Mesendoderm (in vitro differentiated cells): ENCODE measurements at regions not wholly inside any gene's neighbourhood (a gene's known extent, or its start where the extent isn't known, plus 50 kb on each side); places are given as distances from the start of the nearest gene placed in this dataset.

Source experiments
- DNase-seq: peaks from one replicate; pipeline ENCODE4 v3.0.0; 2013
- H2AK5ac ChIP-seq: 2 replicates; pipeline ENCODE4 v1.6.1; 2013; ENCODE audit warnings: low read length, inconsistent platforms
- H2BK120ac ChIP-seq: 2 replicates; pipeline ENCODE4 v1.6.1; 2013; ENCODE audit warnings: low read depth, mild to moderate bottlenecking, low read length, moderate library complexity, mixed read lengths
- H2BK15ac ChIP-seq: replicated peaks from 2 replicates; pipeline ENCODE4 v1.6.1; 2013; ENCODE audit warnings: low read depth, mild to moderate bottlenecking, moderate library complexity
- H2BK5ac ChIP-seq: 2 replicates; pipeline ENCODE4 v1.6.1; 2013; ENCODE audit warnings: low read length, inconsistent platforms
- H3K18ac ChIP-seq: 2 replicates; pipeline ENCODE4 v1.6.1; 2013; ENCODE audit warnings: mild to moderate bottlenecking, low read length, mixed read lengths
- H3K23ac ChIP-seq: one replicate; pipeline ENCODE4 v1.6.1; 2013; ENCODE audit warnings: low read length
- H3K27ac ChIP-seq: 2 replicates; pipeline ENCODE4 v1.5.1; 2013; ENCODE audit warnings: low read depth, mild to moderate bottlenecking, inconsistent platforms, low read length, moderate library complexity
- H3K27me3 ChIP-seq: 2 replicates; pipeline ENCODE4 v1.6.1; 2013; ENCODE audit warnings: low read length, control low read depth, mild to moderate bottlenecking, inconsistent platforms; ENCODE audit not compliant: insufficient read depth, poor library complexity
- H3K36me3 ChIP-seq: 2 replicates; pipeline ENCODE4 v1.6.1; 2013; ENCODE audit warnings: low read length, inconsistent platforms; ENCODE audit not compliant: control insufficient read depth, insufficient read depth
- H3K4ac ChIP-seq: one replicate; pipeline ENCODE4 v1.6.1; 2013; ENCODE audit warnings: low read depth, mild to moderate bottlenecking, low read length, moderate library complexity
- H3K4me1 ChIP-seq: 2 replicates; pipeline ENCODE4 v1.6.1; 2013; ENCODE audit warnings: low read depth, low read length, inconsistent platforms; ENCODE audit not compliant: control insufficient read depth
- H3K4me2 ChIP-seq: 2 replicates; pipeline ENCODE4 v1.6.1; 2013; ENCODE audit warnings: low read length
- H3K4me3 ChIP-seq: 2 replicates; pipeline ENCODE4 v1.5.1; 2013; ENCODE audit warnings: mild to moderate bottlenecking, low read length
- H3K56ac ChIP-seq: one replicate; pipeline ENCODE4 v1.6.1; 2013; ENCODE audit warnings: low read length
- H3K79me1 ChIP-seq: 2 replicates; pipeline ENCODE4 v1.6.1; 2013; ENCODE audit warnings: low read length, inconsistent platforms
- H3K79me2 ChIP-seq: 2 replicates; pipeline ENCODE4 v1.6.1; 2013; ENCODE audit warnings: mild to moderate bottlenecking, low read length; ENCODE audit not compliant: control insufficient read depth, insufficient read depth
- H3K9ac ChIP-seq: 2 replicates; pipeline ENCODE4 v1.6.1; 2013; ENCODE audit warnings: low read length, inconsistent platforms
- H4K5ac ChIP-seq: one replicate; pipeline ENCODE4 v1.6.1; 2013; ENCODE audit warnings: low read length
- H4K8ac ChIP-seq: one replicate; pipeline ENCODE4 v1.6.1; 2013; ENCODE audit warnings: low read depth, mild to moderate bottlenecking, control low read depth, low read length, moderate library complexity
- WGBS: extraction: QIAGEN DNeasy Blood & Tissue Kit; methylation state at CpG from one replicate; pipeline ENCODE4 v1.1.7; 2013; ENCODE audit warnings: low lambda C conversion rate, missing lambda C conversion rate; ENCODE audit not compliant: insufficient coverage; ENCODE audit errors: extremely low coverage; 5-methylcytosine and 5-hydroxymethylcytosine counted together

DNA sequence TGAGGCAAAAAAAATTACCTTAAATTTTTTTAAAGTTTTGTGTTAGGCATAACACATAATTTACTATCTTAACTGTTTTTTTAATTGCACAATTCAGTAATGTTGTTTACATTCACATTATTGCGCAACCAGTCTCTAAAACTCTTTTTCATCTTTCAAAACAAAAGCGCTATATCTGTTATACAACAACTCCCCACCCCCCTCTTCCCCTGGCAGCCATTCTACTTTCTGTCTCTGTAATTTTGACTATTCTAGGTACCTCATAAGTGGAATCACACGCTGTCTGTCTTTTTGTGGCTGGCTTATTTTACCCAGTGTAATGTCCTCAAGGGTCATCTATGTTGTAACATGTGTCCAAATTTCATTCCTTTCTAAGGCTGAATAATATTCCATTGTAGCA lies 241.5 kb upstream of the DMRT1 start:
- H4K5ac ChIP-seq = no peak overlapping the region
- WGBS = 100% methylated on average over 1 of the region's 3 CpGs
- no peak overlapping the region for H3K18ac ChIP-seq
- H3K9ac ChIP-seq = no peak overlapping the region
- H4K8ac ChIP-seq = no peak overlapping the region
- no peaks in the 10 kb centered on the region for H3K36me3 ChIP-seq
- no peak overlapping the region for H3K4ac ChIP-seq
- no peak overlapping the region for H3K23ac ChIP-seq
- no peaks in the 10 kb centered on the region for H3K79me1 ChIP-seq
- H3K4me2 ChIP-seq = no peak overlapping the region
- no peaks in the 10 kb centered on the region for H3K27me3 ChIP-seq
- H3K27ac ChIP-seq = no peak overlapping the region
- no peaks in the 10 kb centered on the region for H3K4me1 ChIP-seq
- no peak overlapping the region for H2BK5ac ChIP-seq
- H2AK5ac ChIP-seq = no peak overlapping the region
- DNase-seq = no peak
- H3K4me3 ChIP-seq = no peak overlapping the region
- no peak overlapping the region for H2BK15ac ChIP-seq
- H2BK120ac ChIP-seq = no peak overlapping the region
- no peak overlapping the region for H3K56ac ChIP-seq
- H3K79me2 ChIP-seq = no peaks in the 10 kb centered on the region

DNA sequence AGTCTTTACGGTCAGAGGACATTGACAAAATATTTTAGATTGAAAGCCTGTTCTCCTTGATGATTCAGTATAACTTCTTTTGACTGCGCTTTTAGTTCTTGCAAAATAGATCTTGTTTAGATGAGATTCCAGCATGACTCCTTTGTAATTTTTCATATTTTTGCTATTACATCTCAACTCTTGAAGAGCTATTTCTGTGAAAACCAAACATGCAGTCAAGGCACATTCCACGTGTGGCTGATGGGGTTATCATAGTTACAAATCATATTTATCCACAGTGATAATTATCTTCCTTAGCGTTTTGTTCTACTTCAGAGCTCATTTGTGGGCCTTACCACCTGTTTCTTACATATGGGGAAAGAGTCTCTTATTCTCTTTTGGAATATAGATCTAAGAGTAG lies 238.8 kb upstream of the DMRT1 start:
- Histone ChIP-seq H3K36me3 (no peaks in the 10 kb centered on the region), H3K79me1 (no peaks in the 10 kb centered on the region), H3K79me2 (no peaks in the 10 kb centered on the region), H3K4me2 (no peak overlapping the region), H3K4me1 (no peaks in the 10 kb centered on the region), H2BK5ac (no peak overlapping the region), H3K23ac (no peak overlapping the region), H3K27me3 (no peaks in the 10 kb centered on the region), H2BK120ac (no peak overlapping the region), H4K8ac (no peak overlapping the region), H3K18ac (no peak overlapping the region), H2AK5ac (no peak overlapping the region), H2BK15ac (no peak overlapping the region), H3K27ac (no peak overlapping the region), H3K4ac (no peak overlapping the region), H3K4me3 (no peak overlapping the region), H3K9ac (no peak overlapping the region), H3K56ac (no peak overlapping the region), H4K5ac (no peak overlapping the region)
- no CpG with 5 or more reads among the region's 4 CpGs for WGBS
- no peak for DNase-seq

DNA sequence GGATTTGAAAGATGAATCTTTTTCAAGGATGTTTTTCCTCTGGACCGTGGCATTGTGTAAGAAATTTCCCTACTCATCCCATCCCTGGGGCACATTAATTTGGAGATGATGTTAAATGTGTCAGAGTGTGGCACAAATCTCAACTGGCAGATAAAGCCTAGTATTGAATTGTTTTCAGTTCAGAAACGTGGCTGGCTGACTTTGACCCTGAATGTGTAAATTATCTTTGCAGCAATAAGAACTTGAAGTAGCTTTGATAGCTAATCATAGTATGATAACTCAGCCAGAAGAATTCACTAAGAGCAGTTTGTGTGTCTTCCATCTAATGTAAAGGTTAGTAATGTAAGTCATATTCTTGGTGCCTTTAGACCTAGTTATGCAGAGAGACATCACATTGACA lies 238.4 kb upstream of the DMRT1 start:
- no peaks in the 10 kb centered on the region for H3K4me1 ChIP-seq
- no peak overlapping the region for H3K27ac ChIP-seq
- no peak overlapping the region for H3K18ac ChIP-seq
- no peak overlapping the region for H2BK120ac ChIP-seq
- no peak overlapping the region for H3K4me3 ChIP-seq
- H3K79me2 ChIP-seq = no peaks in the 10 kb centered on the region
- H3K56ac ChIP-seq = no peak overlapping the region
- H3K9ac ChIP-seq = no peak overlapping the region
- H4K8ac ChIP-seq = no peak overlapping the region
- H3K36me3 ChIP-seq = no peaks in the 10 kb centered on the region
- no peak overlapping the region for H3K4ac ChIP-seq
- H2BK5ac ChIP-seq = no peak overlapping the region
- no peak overlapping the region for H4K5ac ChIP-seq
- WGBS = no CpG with 5 or more reads among the region's 2 CpGs
- H3K23ac ChIP-seq = no peak overlapping the region
- no peak overlapping the region for H3K4me2 ChIP-seq
- H2AK5ac ChIP-seq = no peak overlapping the region
- H3K79me1 ChIP-seq = no peaks in the 10 kb centered on the region
- no peak overlapping the region for H2BK15ac ChIP-seq
- no peak for DNase-seq
- no peaks in the 10 kb centered on the region for H3K27me3 ChIP-seq

DNA sequence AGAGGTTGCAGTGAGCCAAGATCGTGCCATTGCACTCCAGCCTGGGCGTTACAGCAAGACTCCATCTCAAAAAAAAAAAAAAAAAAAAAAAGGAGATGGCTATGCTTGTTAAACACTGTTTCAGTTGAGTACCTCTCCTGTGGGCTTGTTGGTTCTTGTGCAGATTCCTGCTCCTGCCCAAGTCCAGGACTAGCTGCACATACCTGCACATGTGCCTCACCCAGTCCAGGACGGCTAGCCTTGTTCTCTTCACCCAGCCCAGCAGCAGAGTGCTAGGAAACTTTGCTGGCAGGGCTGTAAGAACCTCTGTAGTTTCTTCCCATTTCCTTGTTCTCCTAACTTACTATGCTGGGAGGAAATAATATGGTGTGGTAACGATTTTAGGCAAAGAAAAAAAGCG lies 234.1 kb upstream of the DMRT1 start:
- no peaks in the 10 kb centered on the region for H3K79me1 ChIP-seq
- H2BK5ac ChIP-seq = no peak overlapping the region
- H4K8ac ChIP-seq = no peak overlapping the region
- no peak overlapping the region for H2BK15ac ChIP-seq
- no peak overlapping the region for H3K4me2 ChIP-seq
- no peak overlapping the region for H2BK120ac ChIP-seq
- no peak overlapping the region for H2AK5ac ChIP-seq
- H3K18ac ChIP-seq = no peak overlapping the region
- H3K4ac ChIP-seq = no peak overlapping the region
- H3K4me3 ChIP-seq = no peak overlapping the region
- H3K9ac ChIP-seq = no peak overlapping the region
- no peaks in the 10 kb centered on the region for H3K79me2 ChIP-seq
- no peak overlapping the region for H3K23ac ChIP-seq
- no peak for DNase-seq
- H3K27me3 ChIP-seq = no peaks in the 10 kb centered on the region
- no peak overlapping the region for H4K5ac ChIP-seq
- no peak overlapping the region for H3K56ac ChIP-seq
- no peaks in the 10 kb centered on the region for H3K4me1 ChIP-seq
- H3K27ac ChIP-seq = no peak overlapping the region
- H3K36me3 ChIP-seq = no peaks in the 10 kb centered on the region
- no CpG with 5 or more reads among the region's 5 CpGs for WGBS

DNA sequence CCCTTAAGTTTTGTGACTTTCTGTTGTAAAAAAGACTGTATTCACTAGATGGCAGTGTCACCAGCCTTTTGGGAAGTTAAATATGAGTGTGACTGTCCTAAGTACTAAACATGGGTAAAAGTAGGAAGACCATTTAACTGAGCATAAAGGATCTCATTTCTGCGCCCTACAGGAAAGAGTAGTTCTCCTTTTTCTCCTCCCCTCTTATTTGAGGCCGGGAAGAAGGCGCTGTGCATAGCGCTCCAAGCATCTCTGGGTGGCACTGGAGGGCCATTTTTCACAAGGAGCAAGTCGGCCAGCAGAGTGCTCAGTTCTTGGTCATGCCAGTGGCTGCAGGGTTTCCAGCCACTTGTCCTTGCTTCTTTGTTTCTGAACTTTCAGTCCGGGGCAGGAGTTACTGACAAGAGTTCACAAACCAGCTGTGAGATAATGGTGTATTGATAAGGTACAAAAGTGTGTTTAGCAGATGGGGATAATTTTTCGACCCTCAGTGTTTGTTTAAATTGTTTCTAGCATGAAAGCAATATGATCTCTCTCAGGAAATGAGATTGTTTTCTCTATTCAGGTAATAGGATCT lies 227.6 kb upstream of the DMRT1 start:
- peak; percentile 95 for DNase-seq
- no peak overlapping the region for H2BK120ac ChIP-seq
- no peak overlapping the region for H3K4me3 ChIP-seq
- H3K18ac ChIP-seq = no peak overlapping the region
- no peak overlapping the region for H4K8ac ChIP-seq
- H3K56ac ChIP-seq = no peak overlapping the region
- H3K79me2 ChIP-seq = no peaks in the 10 kb centered on the region
- no peak overlapping the region for H3K9ac ChIP-seq
- H2BK5ac ChIP-seq = no peak overlapping the region
- H3K4ac ChIP-seq = no peak overlapping the region
- H2AK5ac ChIP-seq = no peak overlapping the region
- H3K27ac ChIP-seq = no peak overlapping the region
- no peak overlapping the region for H3K23ac ChIP-seq
- no peak overlapping the region for H2BK15ac ChIP-seq
- peaks cover 2% of the 10 kb centered on the region for H3K4me1 ChIP-seq
- no peaks in the 10 kb centered on the region for H3K27me3 ChIP-seq
- WGBS = no CpG with 5 or more reads among the region's 7 CpGs
- H3K4me2 ChIP-seq = no peak overlapping the region
- no peaks in the 10 kb centered on the region for H3K79me1 ChIP-seq
- no peaks in the 10 kb centered on the region for H3K36me3 ChIP-seq
- no peak overlapping the region for H4K5ac ChIP-seq

DNA sequence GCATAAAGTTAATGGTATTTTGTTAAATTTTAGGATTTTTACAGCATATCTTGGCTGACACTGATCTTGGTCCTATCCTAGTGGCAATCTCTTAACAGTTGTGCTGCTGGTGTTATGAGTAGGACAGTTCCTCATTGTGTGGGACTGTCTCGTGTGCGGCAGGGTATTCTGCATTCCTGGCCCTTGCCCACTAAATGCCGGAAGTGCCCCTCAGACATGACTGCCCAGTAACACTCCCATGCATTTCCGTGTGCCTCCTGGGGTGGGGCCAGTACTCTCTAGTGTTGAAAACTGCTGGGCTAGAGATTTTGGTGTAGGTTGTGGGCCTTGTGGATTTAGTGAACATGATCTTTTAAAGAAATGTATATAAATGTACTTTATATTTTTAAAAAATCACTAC lies 227.1 kb upstream of the DMRT1 start:
- no peak for DNase-seq
- H3K27ac ChIP-seq = no peak overlapping the region

More for the DNA sequence above, 227.1 kb upstream of the DMRT1 start:
- no peak overlapping the region for H4K8ac ChIP-seq
- no peak overlapping the region for H4K5ac ChIP-seq
- H3K79me1 ChIP-seq = no peaks in the 10 kb centered on the region
- H2AK5ac ChIP-seq = no peak overlapping the region
- H3K36me3 ChIP-seq = no peaks in the 10 kb centered on the region
- H3K23ac ChIP-seq = no peak overlapping the region
- H3K27me3 ChIP-seq = no peaks in the 10 kb centered on the region
- H2BK120ac ChIP-seq = no peak overlapping the region
- no peak overlapping the region for H3K4me3 ChIP-seq
- no peaks in the 10 kb centered on the region for H3K79me2 ChIP-seq
- H3K4ac ChIP-seq = no peak overlapping the region
- H3K9ac ChIP-seq = no peak overlapping the region
- no peak overlapping the region for H2BK15ac ChIP-seq
- H3K56ac ChIP-seq = peak overlapping the region; percentile 56
- H3K4me2 ChIP-seq = no peak overlapping the region
- peaks cover 2% of the 10 kb centered on the region for H3K4me1 ChIP-seq
- WGBS = no CpG with 5 or more reads among the region's 4 CpGs
- no peak overlapping the region for H3K18ac ChIP-seq
- peak overlapping the region; percentile 46 for H2BK5ac ChIP-seq
